ENCODE measurements at regions not wholly inside any gene's neighbourhood (a gene's known extent, or its start where the extent isn't known, plus 50 kb on each side); places are given as distances from the start of the nearest gene placed in this dataset.
"Not testable (repeated sequence)": the region's sequence is repeated elsewhere in the genome, so short reads cannot be mapped to it uniquely, and the experiment has no call there.

DNA sequence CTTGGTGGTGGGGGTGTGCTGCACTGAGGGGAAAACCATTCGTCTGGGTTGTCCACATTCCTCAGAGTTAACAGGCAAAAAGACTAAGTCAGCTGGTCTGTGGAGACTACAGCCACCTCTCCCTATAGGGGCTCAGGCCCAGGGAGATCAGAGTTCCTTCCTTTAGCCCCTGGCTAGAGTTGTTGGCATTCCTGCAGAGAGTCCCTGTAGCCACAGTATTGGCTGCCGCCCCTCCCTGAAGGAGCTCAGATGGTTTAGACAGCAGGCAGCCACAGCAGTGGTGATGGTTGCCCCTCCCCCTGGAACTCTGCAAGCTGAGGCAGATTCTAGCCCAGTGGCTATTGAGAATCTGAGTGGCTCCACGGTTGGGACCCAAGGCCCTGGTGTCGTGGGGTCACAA is 1072.5 kb upstream of the ATXN7L3B start:
- no peaks in the 10 kb centered on the region for H3K9me3 Mint-ChIP-seq
- no peak overlapping the region for H3K4me3 Mint-ChIP-seq
- no peaks in the 10 kb centered on the region for H3K36me3 Mint-ChIP-seq
- no peak for ATAC-seq
- H3K27me3 Mint-ChIP-seq: no peaks in the 10 kb centered on the region
- peaks cover 4% of the 10 kb centered on the region for H3K4me1 Mint-ChIP-seq
- H3K27ac Mint-ChIP-seq: no peak overlapping the region

DNA sequence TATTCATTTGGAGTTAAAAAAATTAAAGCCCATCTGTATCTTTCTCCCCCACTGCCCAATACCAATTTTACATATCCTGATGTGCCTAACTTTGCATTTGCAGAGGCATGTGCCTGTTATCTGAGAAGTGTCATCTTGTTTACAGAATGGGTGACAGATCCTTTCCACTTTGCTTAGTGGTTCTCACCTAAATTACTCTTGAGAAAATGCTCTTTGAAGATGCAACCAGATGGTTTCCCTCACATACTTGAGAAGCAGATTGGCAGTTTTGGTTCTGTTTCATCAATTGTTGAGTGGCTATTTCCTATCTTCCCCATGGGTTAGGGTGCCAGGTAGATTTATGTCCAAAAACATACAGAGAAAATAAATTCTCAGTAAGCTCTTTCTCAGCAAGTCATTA is 1051.4 kb upstream of the ATXN7L3B start:
- Mint-ChIP-seq H3K36me3 (peaks cover 6% of the 10 kb centered on the region), H3K27me3 (no peaks in the 10 kb centered on the region), H3K27ac (no peak overlapping the region), H3K9me3 (peaks cover 10% of the 10 kb centered on the region), H3K4me1 (no peaks in the 10 kb centered on the region), H3K4me3 (no peak overlapping the region)
- no peak for ATAC-seq

DNA sequence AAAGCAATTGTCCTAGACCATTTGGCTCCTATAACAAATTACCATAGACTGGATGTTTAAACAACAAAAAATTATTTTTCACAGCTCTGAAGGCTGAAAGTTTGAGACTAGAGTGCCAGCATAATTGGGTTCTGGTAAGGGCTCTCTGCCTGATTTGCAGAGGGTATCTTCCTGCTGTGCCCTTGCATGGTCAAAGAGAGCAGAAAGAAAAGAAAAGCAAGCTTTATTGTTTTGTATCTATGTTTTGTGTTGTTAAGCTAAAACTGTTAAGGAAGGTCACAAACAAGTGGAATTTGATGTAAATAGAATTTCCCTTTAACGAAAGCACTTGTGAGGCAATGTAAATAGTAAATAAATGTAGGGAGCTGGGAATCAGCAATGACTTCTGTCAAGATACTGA is 1031.0 kb upstream of the ATXN7L3B start:
- Mint-ChIP-seq H3K9me3 (peaks cover 4% of the 10 kb centered on the region), H3K27ac (no peak overlapping the region), H3K36me3 (no peaks in the 10 kb centered on the region)

DNA sequence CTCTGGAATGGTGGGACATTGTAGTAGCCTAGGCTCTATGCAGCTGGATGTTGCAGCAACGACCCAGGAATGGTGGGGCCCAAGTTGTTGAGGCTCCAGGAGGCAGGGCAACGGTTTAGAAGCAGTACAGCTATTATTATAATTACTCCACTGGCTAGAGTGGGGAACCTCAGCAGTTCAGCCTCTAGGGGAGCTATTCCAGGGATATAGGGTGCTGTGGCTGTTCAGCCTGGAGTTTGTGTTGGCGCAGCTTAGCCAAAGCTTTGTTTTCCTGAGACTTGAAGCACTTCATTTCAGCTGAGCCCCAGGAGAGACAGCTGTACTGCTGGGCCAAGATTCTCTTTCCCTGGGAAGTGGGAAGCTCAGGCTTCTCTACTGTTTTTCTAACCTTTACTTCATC is 1023.0 kb upstream of the ATXN7L3B start:
- H3K9me3 Mint-ChIP-seq: no peaks in the 10 kb centered on the region

More for the DNA sequence above, 1031.0 kb upstream of the ATXN7L3B start:
- Mint-ChIP-seq H3K4me3 (no peak overlapping the region), H3K4me1 (no peaks in the 10 kb centered on the region), H3K27me3 (no peaks in the 10 kb centered on the region)
- ATAC-seq: no peak

DNA sequence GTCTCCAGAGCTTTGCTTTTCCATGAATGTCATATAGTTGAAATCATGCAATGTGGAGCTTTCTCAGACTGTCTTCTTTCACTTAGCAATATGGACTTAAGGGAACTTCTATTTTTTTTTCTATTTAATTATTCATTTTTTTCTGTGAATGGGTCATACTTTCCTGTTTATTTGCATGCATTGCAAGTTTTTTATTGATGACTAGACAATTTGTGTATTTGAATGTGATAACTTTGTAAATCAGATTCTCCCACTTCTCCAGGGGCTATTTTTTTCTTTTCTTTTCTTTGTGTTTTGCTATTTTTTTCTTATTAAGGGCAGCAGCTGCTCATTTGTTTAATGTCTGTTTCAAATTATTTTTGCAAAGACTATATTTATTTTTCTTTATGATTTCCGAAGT is 1019.8 kb upstream of the ATXN7L3B start:
- Mint-ChIP-seq H3K4me1 (no peaks in the 10 kb centered on the region), H3K27me3 (no peaks in the 10 kb centered on the region), H3K4me3 (no peak overlapping the region), H3K36me3 (no peaks in the 10 kb centered on the region), H3K27ac (no peak overlapping the region), H3K9me3 (peaks cover 3% of the 10 kb centered on the region)
- ATAC-seq: no peak

More for the DNA sequence above, 1023.0 kb upstream of the ATXN7L3B start:
- no peaks in the 10 kb centered on the region for H3K27me3 Mint-ChIP-seq
- no peak overlapping the region for H3K27ac Mint-ChIP-seq
- no peaks in the 10 kb centered on the region for H3K36me3 Mint-ChIP-seq
- peak; percentile 41 for ATAC-seq
- no peaks in the 10 kb centered on the region for H3K4me1 Mint-ChIP-seq
- no peak overlapping the region for H3K4me3 Mint-ChIP-seq

DNA sequence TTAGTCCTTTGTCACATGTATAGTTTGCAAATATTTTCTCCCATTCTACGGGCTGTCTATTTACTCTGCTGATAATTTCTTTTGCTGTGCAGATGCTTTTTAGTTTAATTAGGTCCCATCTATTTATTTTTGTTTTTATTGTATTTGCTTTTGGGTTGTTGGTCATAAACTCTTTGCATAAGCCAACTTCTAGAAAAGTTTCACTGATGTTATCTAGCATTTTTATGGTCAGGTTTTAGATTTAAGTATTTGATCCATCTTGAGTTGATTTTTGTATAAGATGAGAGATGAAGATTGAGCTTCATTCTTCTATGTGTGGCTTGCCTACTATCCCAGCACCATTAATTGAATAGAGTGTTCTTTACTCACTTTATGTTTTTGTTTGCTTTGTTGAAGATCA is 1008.4 kb upstream of the ATXN7L3B start:
- no peaks in the 10 kb centered on the region for H3K36me3 Mint-ChIP-seq
- H3K9me3 Mint-ChIP-seq: peaks cover 2% of the 10 kb centered on the region
- H3K27me3 Mint-ChIP-seq: no peaks in the 10 kb centered on the region
- H3K4me3 Mint-ChIP-seq: no peak overlapping the region
- no peak overlapping the region for H3K27ac Mint-ChIP-seq
- H3K4me1 Mint-ChIP-seq: no peaks in the 10 kb centered on the region
- no peak for ATAC-seq

DNA sequence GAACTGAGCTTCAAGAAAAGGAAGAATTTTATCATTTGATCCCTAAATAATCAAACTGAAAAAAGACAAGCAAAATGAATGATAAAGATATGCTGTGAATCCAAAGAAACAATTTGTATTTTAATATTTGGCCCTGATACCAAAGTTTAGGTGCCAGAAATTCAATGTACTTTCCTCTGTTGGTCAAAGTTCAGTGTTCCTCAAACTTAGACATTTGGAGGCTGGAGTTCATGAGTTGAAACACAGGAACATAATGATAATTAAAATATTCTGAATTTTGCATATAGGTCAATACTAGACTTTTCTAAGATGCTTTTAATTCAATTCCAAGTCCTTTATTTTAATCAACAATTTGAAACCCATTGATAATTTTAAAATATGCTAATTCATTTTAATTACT is 1007.7 kb upstream of the ATXN7L3B start:
- ATAC-seq: no peak
- no peaks in the 10 kb centered on the region for H3K27me3 Mint-ChIP-seq
- H3K4me3 Mint-ChIP-seq: no peak overlapping the region

DNA sequence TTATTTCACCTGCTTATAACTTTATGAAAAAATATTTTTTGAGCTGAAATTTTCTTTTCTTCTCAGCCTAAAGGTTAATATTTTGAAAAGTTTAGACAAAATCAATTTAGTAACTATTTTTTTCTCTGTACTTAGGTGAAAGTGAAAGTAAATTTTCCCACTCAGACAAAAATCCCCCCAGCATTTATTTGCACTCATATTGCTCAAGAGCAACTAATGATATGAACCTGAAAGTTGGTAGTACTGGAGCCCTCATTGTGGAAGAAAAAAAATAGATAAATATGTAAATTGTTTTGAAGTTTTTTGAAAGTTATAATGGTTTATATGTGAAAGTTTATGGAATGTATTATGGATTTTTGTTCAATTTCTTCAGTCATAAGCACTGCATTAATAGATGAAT is 1005.9 kb upstream of the ATXN7L3B start:
- ATAC-seq: no peak
- Mint-ChIP-seq H3K27ac (no peak overlapping the region), H3K4me3 (no peak overlapping the region), H3K27me3 (no peaks in the 10 kb centered on the region), H3K9me3 (no peaks in the 10 kb centered on the region), H3K36me3 (no peaks in the 10 kb centered on the region), H3K4me1 (no peaks in the 10 kb centered on the region)

More for the DNA sequence above, 1007.7 kb upstream of the ATXN7L3B start:
- Mint-ChIP-seq H3K36me3 (no peaks in the 10 kb centered on the region), H3K9me3 (no peaks in the 10 kb centered on the region), H3K4me1 (no peaks in the 10 kb centered on the region), H3K27ac (no peak overlapping the region)

DNA sequence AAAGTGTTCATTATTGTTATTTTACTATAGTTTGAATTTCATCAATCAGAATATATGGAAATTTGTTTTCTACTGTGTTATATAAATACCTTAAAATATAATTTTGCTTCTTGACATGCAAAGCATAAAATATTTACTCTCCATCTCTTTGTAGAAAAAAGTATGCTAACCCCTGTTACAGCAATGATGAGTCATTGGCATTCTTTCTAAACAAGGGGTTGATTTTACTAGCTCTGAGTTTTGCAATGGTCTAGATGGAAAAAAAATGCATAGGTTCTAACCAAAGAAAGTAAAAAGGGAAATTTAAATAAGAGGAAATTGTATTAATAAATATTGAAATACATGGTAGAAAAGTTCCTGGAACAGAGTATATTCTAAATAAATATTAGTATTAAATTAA is 990.2 kb upstream of the ATXN7L3B start:
- H3K27ac Mint-ChIP-seq: no peak overlapping the region
- no peak overlapping the region for H3K4me3 Mint-ChIP-seq
- H3K4me1 Mint-ChIP-seq: no peaks in the 10 kb centered on the region
- H3K36me3 Mint-ChIP-seq: no peaks in the 10 kb centered on the region
- ATAC-seq: no peak
- no peaks in the 10 kb centered on the region for H3K9me3 Mint-ChIP-seq
- H3K27me3 Mint-ChIP-seq: no peaks in the 10 kb centered on the region

DNA sequence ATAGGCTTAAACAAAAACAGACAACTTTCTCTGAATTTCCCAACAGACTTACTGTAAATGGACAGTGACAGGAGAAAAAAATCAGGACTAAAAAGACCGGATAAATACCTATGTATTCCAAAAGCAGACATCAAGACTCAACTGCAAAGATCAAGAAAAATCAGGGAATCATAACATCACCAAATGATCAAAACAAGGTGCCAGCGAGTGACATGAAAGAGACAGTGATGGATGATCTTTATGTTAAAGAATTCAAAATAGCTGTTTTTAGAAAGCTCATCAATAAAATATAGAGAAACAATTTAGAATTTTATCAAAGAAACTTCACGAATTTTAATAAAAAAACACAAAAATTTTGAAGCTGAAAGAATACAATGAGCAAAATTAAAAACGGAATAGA is 952.5 kb upstream of the ATXN7L3B start:
- Mint-ChIP-seq H3K27ac (no peak overlapping the region), H3K36me3 (no peaks in the 10 kb centered on the region), H3K9me3 (peaks cover 13% of the 10 kb centered on the region), H3K4me3 (no peak overlapping the region), H3K4me1 (no peaks in the 10 kb centered on the region), H3K27me3 (no peaks in the 10 kb centered on the region)
- no peak for ATAC-seq

DNA sequence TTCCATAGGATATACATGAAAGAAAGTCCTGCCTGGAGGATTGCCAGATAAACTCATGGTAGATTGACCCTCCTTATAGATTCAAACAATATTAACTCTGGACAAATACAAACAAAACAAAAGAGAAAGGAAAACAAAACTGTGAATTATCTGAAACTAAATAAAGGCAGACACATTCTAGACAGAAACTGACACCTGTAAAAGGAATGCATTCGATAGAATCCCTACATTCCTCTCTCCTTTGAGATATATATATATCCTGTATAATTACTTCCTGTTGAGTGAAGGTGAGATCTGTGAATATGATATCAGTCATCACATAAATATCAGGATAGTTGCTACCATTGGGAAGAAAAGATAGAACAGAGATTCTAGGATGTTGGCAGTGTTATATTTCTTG is 948.4 kb upstream of the ATXN7L3B start:
- ATAC-seq: no peak
- no peaks in the 10 kb centered on the region for H3K36me3 Mint-ChIP-seq
- no peaks in the 10 kb centered on the region for H3K27me3 Mint-ChIP-seq
- H3K4me1 Mint-ChIP-seq: no peaks in the 10 kb centered on the region
- H3K27ac Mint-ChIP-seq: no peak overlapping the region
- peaks cover 20% of the 10 kb centered on the region for H3K9me3 Mint-ChIP-seq
- H3K4me3 Mint-ChIP-seq: no peak overlapping the region

DNA sequence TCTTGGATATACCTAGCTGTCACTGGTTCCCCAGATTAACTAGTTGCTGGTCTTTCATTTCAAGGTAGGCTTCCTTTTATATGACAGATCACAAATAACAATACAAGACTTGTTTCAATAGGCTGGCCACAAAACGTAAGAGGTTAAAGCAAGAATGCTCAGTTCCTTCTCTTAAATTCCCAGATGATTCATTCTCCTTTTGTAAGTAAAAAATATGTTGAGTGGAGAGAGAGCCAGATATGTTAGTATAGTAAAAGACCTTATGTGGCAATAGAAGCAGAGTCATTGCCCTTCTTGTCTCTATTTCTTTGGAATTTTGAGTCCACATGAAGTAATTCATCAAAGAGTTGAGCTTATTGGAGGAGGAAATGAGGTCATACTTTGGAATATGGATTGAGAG is 939.0 kb upstream of the ATXN7L3B start:
- peaks cover 4% of the 10 kb centered on the region for H3K9me3 Mint-ChIP-seq
- no peak overlapping the region for H3K4me3 Mint-ChIP-seq
- no peak overlapping the region for H3K27ac Mint-ChIP-seq
- H3K27me3 Mint-ChIP-seq: no peaks in the 10 kb centered on the region
- no peak for ATAC-seq
- no peaks in the 10 kb centered on the region for H3K36me3 Mint-ChIP-seq
- no peaks in the 10 kb centered on the region for H3K4me1 Mint-ChIP-seq

DNA sequence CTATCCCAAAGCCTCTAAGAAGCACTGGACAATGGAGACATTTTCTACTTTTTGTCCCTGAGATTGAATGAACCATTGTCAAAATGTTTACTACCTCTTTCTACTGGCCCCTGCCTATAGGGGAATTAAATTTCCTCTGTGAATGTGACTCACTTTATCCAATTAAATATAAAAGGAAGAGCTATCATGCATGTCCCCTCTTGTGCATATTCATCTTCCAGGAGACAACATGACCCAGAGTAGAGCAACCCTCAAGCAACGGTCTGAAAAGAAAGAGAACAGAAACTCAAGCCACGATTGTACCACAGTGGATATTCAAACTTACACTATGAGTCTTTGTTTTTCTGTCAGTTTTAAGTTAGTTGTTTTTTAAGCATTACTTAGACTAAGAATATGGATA is 938.4 kb upstream of the ATXN7L3B start:
- Mint-ChIP-seq H3K4me3 (no peak overlapping the region), H3K36me3 (no peaks in the 10 kb centered on the region), H3K27ac (no peak overlapping the region), H3K9me3 (peaks cover 4% of the 10 kb centered on the region), H3K27me3 (no peaks in the 10 kb centered on the region), H3K4me1 (no peaks in the 10 kb centered on the region)
- ATAC-seq: peak; percentile 34

DNA sequence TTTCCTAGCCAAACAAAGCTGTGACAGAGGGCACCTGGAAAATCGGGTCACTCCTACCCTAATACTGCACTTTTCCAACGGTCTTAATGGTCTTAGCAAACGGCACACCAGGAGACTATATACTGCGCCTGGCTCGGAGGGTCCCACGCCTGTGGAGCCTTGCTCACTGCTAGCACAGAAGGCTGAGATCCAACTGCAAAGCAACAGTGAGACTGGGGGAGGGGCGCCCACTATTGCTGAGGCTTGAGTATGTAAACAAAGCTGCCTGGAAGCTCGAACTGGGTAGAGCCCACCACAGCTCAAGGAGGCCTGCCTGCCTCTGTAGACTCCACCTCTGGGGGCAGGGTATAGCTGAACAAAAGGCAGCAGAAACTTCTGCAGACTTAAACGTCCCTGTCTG is 931.7 kb upstream of the ATXN7L3B start:
- not testable (repeated sequence) for H3K4me1 Mint-ChIP-seq, H3K27me3 Mint-ChIP-seq, H3K27ac Mint-ChIP-seq, H3K36me3 Mint-ChIP-seq, ATAC-seq, H3K4me3 Mint-ChIP-seq
- H3K9me3 Mint-ChIP-seq: peaks cover 17% of the 10 kb centered on the region

DNA sequence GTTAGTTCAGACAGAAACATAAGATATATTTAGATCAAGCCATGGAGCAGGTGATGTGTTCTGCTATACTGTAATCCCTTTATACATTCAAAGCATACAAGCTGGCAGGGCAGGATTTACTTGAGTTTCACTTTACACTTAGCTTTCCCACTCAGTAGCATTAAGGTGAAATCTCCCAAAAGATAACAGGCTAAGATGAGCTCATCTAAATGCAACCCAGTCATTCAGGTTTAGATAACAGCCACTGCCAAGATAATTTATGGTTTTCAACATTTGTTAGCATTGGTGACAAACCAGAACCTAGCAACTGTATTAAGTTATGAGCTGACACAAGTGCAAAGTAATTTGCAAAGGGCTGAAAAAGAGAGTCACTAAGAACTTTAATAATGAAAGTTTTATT is 925.1 kb upstream of the ATXN7L3B start:
- no peak overlapping the region for H3K27ac Mint-ChIP-seq
- H3K9me3 Mint-ChIP-seq: peaks cover 14% of the 10 kb centered on the region
- H3K36me3 Mint-ChIP-seq: no peaks in the 10 kb centered on the region
- H3K4me3 Mint-ChIP-seq: no peak overlapping the region
- H3K27me3 Mint-ChIP-seq: no peaks in the 10 kb centered on the region
- H3K4me1 Mint-ChIP-seq: no peaks in the 10 kb centered on the region
- no peak for ATAC-seq

DNA sequence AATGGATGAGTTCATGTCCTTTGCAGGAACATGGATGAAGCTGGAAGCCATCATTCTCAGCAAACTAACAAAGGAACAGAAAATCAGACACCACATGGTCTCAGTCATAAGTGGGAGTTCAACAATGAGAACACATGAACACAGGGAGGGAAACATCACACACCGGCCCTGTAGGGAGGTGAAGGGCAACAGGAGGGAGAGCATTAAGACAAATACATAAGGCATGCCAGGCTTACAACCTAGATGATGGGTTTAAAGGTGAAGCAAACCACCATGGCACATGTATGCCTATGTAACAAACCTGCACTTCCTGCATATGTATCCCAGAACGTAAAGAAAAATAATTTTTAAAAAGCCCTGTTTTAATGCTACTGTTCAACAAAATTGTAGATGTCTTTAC is 914.2 kb upstream of the ATXN7L3B start:
- H3K27ac Mint-ChIP-seq: no peak overlapping the region
- H3K36me3 Mint-ChIP-seq: no peaks in the 10 kb centered on the region
- H3K4me3 Mint-ChIP-seq: no peak overlapping the region
- H3K4me1 Mint-ChIP-seq: no peaks in the 10 kb centered on the region
- ATAC-seq: no peak
- H3K27me3 Mint-ChIP-seq: no peaks in the 10 kb centered on the region
- H3K9me3 Mint-ChIP-seq: peaks cover 4% of the 10 kb centered on the region

DNA sequence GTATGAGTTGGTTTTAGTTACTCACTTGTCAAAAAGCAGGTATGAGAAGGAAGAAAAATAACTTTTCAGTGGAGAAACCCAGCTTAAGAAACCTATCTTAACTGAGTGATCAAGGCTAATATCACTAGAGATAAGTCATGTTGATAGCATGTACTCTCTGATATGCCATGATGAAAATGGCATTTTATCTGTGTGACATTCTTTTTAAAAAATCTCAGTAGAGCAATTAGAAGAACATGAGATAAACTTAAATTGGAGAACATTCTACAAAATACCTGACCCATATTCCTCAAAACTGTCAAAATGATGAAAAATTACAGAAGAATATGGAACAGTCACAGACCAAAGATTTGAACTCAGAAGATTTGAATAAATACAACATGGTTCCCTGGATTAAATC is 912.4 kb upstream of the ATXN7L3B start:
- no peaks in the 10 kb centered on the region for H3K4me1 Mint-ChIP-seq
- H3K27me3 Mint-ChIP-seq: no peaks in the 10 kb centered on the region
- H3K27ac Mint-ChIP-seq: no peak overlapping the region
- peaks cover 4% of the 10 kb centered on the region for H3K9me3 Mint-ChIP-seq
- no peak overlapping the region for H3K4me3 Mint-ChIP-seq
- ATAC-seq: no peak
- H3K36me3 Mint-ChIP-seq: no peaks in the 10 kb centered on the region

Data from stimulated activated memory B cell treated with anti-CD40 and anti-IgM and Interleukin-4, amounts not matched to agents 10 μg/mL and 1 μg/mL and 100 μg/mL, for 72 hours (primary cell).